H1 (cell line): ENCODE measurements at regions not wholly inside any gene's neighbourhood (a gene's known extent, or its start where the extent isn't known, plus 50 kb on each side); places are given as distances from the start of the nearest gene placed in this dataset.

Source experiments
- CTCF ChIA-PET: fragments of 300-600 bp; sonication (Branson Sonifier 250); formaldehyde crosslinking; loops from one replicate; lab custom pipeline; 2021; ENCODE audit not compliant: partially characterized antibody; lab: Charles Lee
- POLR2A ChIA-PET: fragments of 300-600 bp; sonication (Branson Sonifier 250); formaldehyde crosslinking; loops from one replicate; lab custom pipeline; 2021; ENCODE audit warnings: inconsistent platforms; ENCODE audit not compliant: partially characterized antibody; lab: Charles Lee
- DNase-seq, 2 experiments: peaks; one replicate each; pipeline versions ENCODE4 v3.0.0 to v3.0.0-alpha.2; 2010 to 2022; ENCODE audit warnings: low spot score in 2 of 2, low read depth in 1 of 2, mixed read lengths in 1 of 2
- FAIRE-seq: peaks from 2 replicates; lab custom pipeline; 2011; peaks lifted over from hg19 to GRCh38; lab: Jason Lieb, UNC
- H2AFZ ChIP-seq: 2 replicates; pipeline ENCODE4 v1.8.1; 2012; ENCODE audit warnings: low read length, inconsistent platforms
- H2AK5ac ChIP-seq: 2 replicates; pipeline ENCODE4 v1.6.1; 2013; ENCODE audit warnings: low read depth, low read length
- H2BK120ac ChIP-seq: replicated peaks from 2 replicates; pipeline ENCODE3; 2013; ENCODE audit warnings: low read depth, low read length, inconsistent platforms
- H2BK12ac ChIP-seq: 2 replicates; pipeline ENCODE4 v1.6.1; 2013; ENCODE audit warnings: low read depth, low read length
- H2BK15ac ChIP-seq: 2 replicates; pipeline ENCODE4 v1.6.1; 2013; ENCODE audit warnings: low read length
- H2BK20ac ChIP-seq: 2 replicates; pipeline ENCODE4 v1.6.1; 2013; ENCODE audit warnings: low read length
- H2BK5ac ChIP-seq: 2 replicates; pipeline ENCODE4 v1.6.1; 2013; ENCODE audit warnings: low read depth, low read length
- H3K14ac ChIP-seq: 2 replicates; pipeline ENCODE4 v1.6.1; 2013; ENCODE audit warnings: inconsistent platforms; ENCODE audit not compliant: insufficient read length
- H3K18ac ChIP-seq: 2 replicates; pipeline ENCODE4 v1.6.1; 2013; ENCODE audit warnings: low read length; ENCODE audit errors: extremely low read depth
- H3K23ac ChIP-seq: 2 replicates; pipeline ENCODE4 v1.6.1; 2013; ENCODE audit warnings: inconsistent platforms; ENCODE audit not compliant: insufficient read length
- H3K23me2 ChIP-seq: 2 replicates; pipeline ENCODE4 v1.6.1; 2013; ENCODE audit warnings: low read depth, low read length
- H3K27ac ChIP-seq: 2 replicates; pipeline ENCODE4 v1.6.1; 2011; ENCODE audit warnings: low read depth, low read length, inconsistent platforms
- H3K27me3 ChIP-seq, 4 experiments: replicated peaks in 1 of 4; 1 replicate in 1 of 4; 2 replicates in 3 of 4; pipeline versions ENCODE4 v1.6.1 to v1.8.1; 2011 to 2013; ENCODE audit warnings: low read length in 3 of 4, mild to moderate bottlenecking in 3 of 4, inconsistent platforms in 2 of 4, mixed read lengths in 2 of 4, moderate library complexity in 1 of 4; ENCODE audit not compliant: control insufficient read depth in 3 of 4, insufficient read depth in 3 of 4; ENCODE audit errors: extremely low read depth in 1 of 4
- H3K36me3 ChIP-seq, 4 experiments: 2 replicates each; pipeline versions ENCODE4 v1.6.1 to v1.8.1; 2011 to 2013; ENCODE audit warnings: mild to moderate bottlenecking in 4 of 4, low read length in 3 of 4, moderate library complexity in 2 of 4, control low read depth in 1 of 4, inconsistent platforms in 1 of 4; ENCODE audit not compliant: insufficient read depth in 4 of 4, control insufficient read depth in 2 of 4
- H3K4ac ChIP-seq: replicated peaks from 2 replicates; pipeline ENCODE3; 2013; ENCODE audit warnings: low read length, low read depth, mixed read lengths, inconsistent platforms; ENCODE audit not compliant: insufficient read length
- H3K4me1 ChIP-seq, 4 experiments: replicated peaks in 1 of 4; 1 replicate in 1 of 4; 2 replicates in 3 of 4; pipeline versions ENCODE4 v1.6.1 to v1.8.1; 2011 to 2013; ENCODE audit warnings: low read length in 3 of 4, inconsistent platforms in 2 of 4, mixed read lengths in 1 of 4; ENCODE audit not compliant: insufficient read depth in 4 of 4, control insufficient read depth in 3 of 4
- H3K4me2 ChIP-seq, 2 experiments: 2 replicates each; pipeline versions ENCODE4 v1.6.1 to v1.8.1; 2011 to 2013; ENCODE audit warnings: low read depth in 2 of 2, low read length in 2 of 2, control low read depth in 1 of 2, inconsistent platforms in 1 of 2, mild to moderate bottlenecking in 1 of 2; ENCODE audit not compliant: insufficient read depth in 1 of 2
- H3K4me3 ChIP-seq, 4 experiments: fragments of 200-600, 300-600 bp in 1 of 4; sonication (generic), shearing (Covaris generic), sonication (Bioruptor Twin) in 1 of 4; 2 replicates each; pipeline versions ENCODE4 v1.5.1 to v1.8.1; 2011 to 2016; ENCODE audit warnings: low read length in 4 of 4, low read depth in 3 of 4, control low read depth in 2 of 4, inconsistent platforms in 2 of 4, mild to moderate bottlenecking in 2 of 4, mixed read lengths in 1 of 4, moderate library complexity in 1 of 4; ENCODE audit not compliant: insufficient read depth in 2 of 4; ENCODE audit errors: extremely low read depth in 1 of 4
- H3K56ac ChIP-seq: replicated peaks from 2 replicates; pipeline ENCODE3; 2013; ENCODE audit warnings: low read depth, mild to moderate bottlenecking, mixed read lengths, low read length, inconsistent platforms; ENCODE audit not compliant: insufficient read length
- H3K79me1 ChIP-seq: 2 replicates; pipeline ENCODE4 v1.6.1; 2013; ENCODE audit warnings: low read depth, low read length, control low read depth
- H3K79me2 ChIP-seq, 2 experiments: 2 replicates each; pipeline versions ENCODE4 v1.6.1 to v1.8.1; 2012 to 2013; ENCODE audit warnings: low read length in 2 of 2, mild to moderate bottlenecking in 2 of 2, inconsistent platforms in 1 of 2; ENCODE audit not compliant: insufficient read depth in 2 of 2, control insufficient read depth in 1 of 2
- H3K9ac ChIP-seq, 4 experiments: replicated peaks in 1 of 4; 1 replicate in 1 of 4; 2 replicates in 3 of 4; pipeline versions ENCODE4 v1.6.1 to v1.8.1; 2011 to 2013; ENCODE audit warnings: low read depth in 3 of 4, low read length in 3 of 4, control low read depth in 2 of 4, mild to moderate bottlenecking in 2 of 4, moderate library complexity in 2 of 4, inconsistent platforms in 1 of 4; ENCODE audit errors: extremely low read depth in 1 of 4
- H3K9me3 ChIP-seq, 2 experiments: 2 replicates each; pipeline versions ENCODE4 v1.6.1 to v1.8.1; 2012 to 2013; ENCODE audit warnings: mild to moderate bottlenecking in 2 of 2, moderate library complexity in 2 of 2, control low read depth in 1 of 2, inconsistent platforms in 1 of 2, low read depth in 1 of 2, low read length in 1 of 2, mixed read lengths in 1 of 2; ENCODE audit not compliant: insufficient read depth in 2 of 2
- H4K20me1 ChIP-seq, 2 experiments: replicated peaks in 1 of 2; 2 replicates each; pipeline versions ENCODE3 to v1.8.1; 2011 to 2013; ENCODE audit warnings: inconsistent platforms in 2 of 2, low read length in 2 of 2, mild to moderate bottlenecking in 1 of 2; ENCODE audit not compliant: insufficient read depth in 2 of 2, control insufficient read depth in 1 of 2
- H4K5ac ChIP-seq: 2 replicates; pipeline ENCODE4 v1.6.1; 2013; ENCODE audit warnings: low read length, low read depth, mixed read lengths, inconsistent platforms; ENCODE audit not compliant: insufficient read length
- H4K8ac ChIP-seq: 2 replicates; pipeline ENCODE4 v1.8.0; 2013; ENCODE audit warnings: mild to moderate bottlenecking, moderate library complexity, low read length, inconsistent platforms; ENCODE audit not compliant: insufficient read depth; ENCODE audit errors: extremely low read depth
- H4K91ac ChIP-seq: replicated peaks from 2 replicates; pipeline ENCODE3; 2013; ENCODE audit warnings: low read length, mixed read lengths, inconsistent platforms; ENCODE audit not compliant: insufficient read length
- CHD1 ChIP-seq: IDR thresholded peaks from 2 replicates; pipeline ENCODE4 v1.6.1; 2012; ENCODE audit warnings: low read depth, low read length, improper control_type of control experiment
- EP300 ChIP-seq, 2 experiments: IDR thresholded peaks; 1 replicate in 1 of 2; 2 replicates in 1 of 2; pipeline ENCODE4 v1.6.1; 2011 to 2012; ENCODE audit warnings: low read depth in 2 of 2, low read length in 2 of 2, mild to moderate bottlenecking in 2 of 2, borderline replicate concordance in 1 of 2, inconsistent platforms in 1 of 2, moderate library complexity in 1 of 2
- HDAC2 ChIP-seq, 2 experiments: fragments of 300-600 bp in 1 of 2; sonication (generic) in 1 of 2; IDR thresholded peaks; 2 replicates each; pipeline ENCODE4 v1.6.1; 2011 to 2012; ENCODE audit warnings: low read depth in 2 of 2, low read length in 2 of 2, mild to moderate bottlenecking in 2 of 2, moderate library complexity in 2 of 2, borderline replicate concordance in 1 of 2, inconsistent platforms in 1 of 2
- JUN ChIP-seq: IDR thresholded peaks from 2 replicates; pipeline ENCODE4 v1.6.1; 2011; ENCODE audit warnings: low read depth, mild to moderate bottlenecking, improper control_type of control experiment, low read length
- JUND ChIP-seq: IDR thresholded peaks from 2 replicates; pipeline ENCODE4 v1.6.1; 2011; ENCODE audit warnings: mild to moderate bottlenecking, improper control_type of control experiment, low read length
- MAFK ChIP-seq: IDR thresholded peaks from 2 replicates; pipeline ENCODE4 v1.6.1; 2012; ENCODE audit warnings: low read depth, mild to moderate bottlenecking, improper control_type of control experiment, low read length
- NANOG ChIP-seq: IDR thresholded peaks from 2 replicates; pipeline ENCODE4 v1.6.1; 2011; ENCODE audit warnings: low read length, low read depth, mild to moderate bottlenecking, inconsistent platforms; ENCODE audit not compliant: insufficient read depth, poor library complexity, severe bottlenecking
- POLR2A ChIP-seq, 2 experiments: IDR thresholded peaks; 1 replicate in 1 of 2; 2 replicates in 1 of 2; pipeline ENCODE4 v1.6.1; 2011; ENCODE audit warnings: low read depth in 2 of 2, low read length in 2 of 2, mild to moderate bottlenecking in 2 of 2; ENCODE audit errors: control extremely low read depth in 1 of 2
- RXRA ChIP-seq: IDR thresholded peaks from 2 replicates; pipeline ENCODE4 v1.6.1; 2011; ENCODE audit warnings: low read depth, mild to moderate bottlenecking, low read length, moderate library complexity; ENCODE audit not compliant: insufficient read depth
- SIN3A ChIP-seq, 2 experiments: IDR thresholded peaks in 1 of 2; conservative IDR thresholded peaks in 1 of 2; 2 replicates each; pipeline ENCODE4 v1.6.1; 2011 to 2012; ENCODE audit warnings: low read length in 2 of 2, improper control_type of control experiment in 1 of 2, low read depth in 1 of 2, mild to moderate bottlenecking in 1 of 2
- SP1 ChIP-seq: IDR thresholded peaks from 2 replicates; pipeline ENCODE4 v1.6.1; 2011; ENCODE audit warnings: low read depth, low read length
- SP4 ChIP-seq: IDR thresholded peaks from 2 replicates; pipeline ENCODE4 v1.6.1; 2012; ENCODE audit warnings: low read length, inconsistent platforms
- WGBS, 2 experiments: shearing (Covaris generic) in 1 of 2; methylation state at CpG; one replicate each; pipeline versions ENCODE4 v1.1.6 to v1.1.7; 2013 to 2015; ENCODE audit warnings: low lambda C conversion rate in 2 of 2, mixed read lengths in 2 of 2, inconsistent platforms in 1 of 2, low coverage in 1 of 2, missing lambda C conversion rate in 1 of 2; ENCODE audit not compliant: insufficient replicate concordance in 2 of 2, insufficient coverage in 1 of 2, insufficient read length in 1 of 2; ENCODE audit errors: extremely low coverage in 1 of 2, missing lambda C conversion rate in 1 of 2; 5-methylcytosine and 5-hydroxymethylcytosine counted together
- TF ChIP-seq, protein P1 (sequence below): IDR thresholded peaks from 2 replicates; pipeline ENCODE4 v1.6.1; 2012; ENCODE audit warnings: low read length, inconsistent platforms

DNA sequence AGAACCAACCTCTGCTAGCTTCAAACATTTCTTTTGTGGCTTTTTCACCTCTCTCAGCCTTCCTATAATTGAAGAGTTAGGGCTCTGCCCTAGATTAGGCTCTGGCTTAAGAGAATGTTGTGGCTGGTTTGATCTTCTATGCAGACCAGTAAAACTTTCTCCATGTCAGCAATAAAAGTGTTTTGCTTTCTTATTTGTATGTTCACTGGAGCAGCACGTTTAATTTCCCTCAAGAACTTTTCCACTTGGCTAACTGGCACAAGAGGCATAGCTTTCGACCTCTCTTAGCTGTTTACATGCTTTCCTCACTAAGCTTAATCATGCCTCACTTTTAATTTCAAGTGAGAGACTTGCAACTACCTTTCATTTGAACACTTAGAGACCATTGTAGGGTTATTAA lies 964.7 kb downstream of the ROBO2 start:
- no peak overlapping the region for H2BK120ac ChIP-seq
- no peak overlapping the region for H4K91ac ChIP-seq
- H3K18ac ChIP-seq, result no peak overlapping the region
- no peak overlapping the region for H3K4ac ChIP-seq
- H2BK5ac ChIP-seq, result no peak overlapping the region
- H3K79me2 ChIP-seq, result no peaks in the 10 kb centered on the region
- H3K27me3 ChIP-seq, result no peaks in the 10 kb centered on the region
- FAIRE-seq (no peak), DNase-seq (no peak)
- H2AFZ ChIP-seq, result no peak overlapping the region
- H3K4me1 ChIP-seq, result no peaks in the 10 kb centered on the region
- H2BK12ac ChIP-seq, result no peak overlapping the region
- CTCF ChIA-PET, result interaction anchor here (0.8 kb wide), 1 partner anchor 9 kb away, joined by 3 read pairs; no protein-coding TSS in a partner anchor
- no peak overlapping the region for H3K4me2 ChIP-seq
- POLR2A ChIA-PET, result no interaction called here
- no peaks in the 10 kb centered on the region for H3K79me1 ChIP-seq
- H2BK20ac ChIP-seq, result no peak overlapping the region
- H3K9ac ChIP-seq, result no peak overlapping the region
- no peak overlapping the region for H2AK5ac ChIP-seq
- H3K23ac ChIP-seq, result no peak overlapping the region
- H4K8ac ChIP-seq, result no peak overlapping the region
- WGBS, 2 experiments, result 93% methylated on average over 2 of the region's 2 CpGs; no CpG with 5 or more reads in 1 of the 2 experiments
- no peak overlapping the region for H2BK15ac ChIP-seq
- no peak overlapping the region for H3K56ac ChIP-seq
- H3K14ac ChIP-seq, result no peak overlapping the region
- H3K36me3 ChIP-seq, result no peaks in the 10 kb centered on the region
- H3K23me2 ChIP-seq, result no peaks in the 10 kb centered on the region
- no peak overlapping the region for H4K5ac ChIP-seq
- no peak overlapping the region for H3K27ac ChIP-seq
- no peaks in the 10 kb centered on the region for H4K20me1 ChIP-seq
- H3K4me3 ChIP-seq, result no peak overlapping the region
- H3K9me3 ChIP-seq, result no peaks in the 10 kb centered on the region
- TF ChIP-seq POLR2A (IDR thresholded peaks at IDR 0.05; ENCODE audit: control extremely low read depth in 1 of 2, low read depth in 2 of 2, low read length in 2 of 2) (no peak), MAFK (no peak), JUN (no peak), SIN3A (conservative IDR thresholded peaks at IDR 0.05 in 1 of 2, IDR thresholded peaks at IDR 0.05 in 1 of 2; ENCODE audit: low read depth in 1 of 2, low read length in 2 of 2) (no peak), NANOG (no peak), HDAC2 (IDR thresholded peaks at IDR 0.05; ENCODE audit: borderline replicate concordance in 1 of 2, low read depth in 2 of 2, low read length in 2 of 2) (no peak), RXRA (no peak), SP4 (no peak), EP300 (IDR thresholded peaks at IDR 0.05; ENCODE audit: borderline replicate concordance in 1 of 2, low read depth in 2 of 2, low read length in 2 of 2) (no peak), SP1 (no peak), JUND (no peak), CHD1 (no peak)
- TF ChIP-seq, protein P1, sequence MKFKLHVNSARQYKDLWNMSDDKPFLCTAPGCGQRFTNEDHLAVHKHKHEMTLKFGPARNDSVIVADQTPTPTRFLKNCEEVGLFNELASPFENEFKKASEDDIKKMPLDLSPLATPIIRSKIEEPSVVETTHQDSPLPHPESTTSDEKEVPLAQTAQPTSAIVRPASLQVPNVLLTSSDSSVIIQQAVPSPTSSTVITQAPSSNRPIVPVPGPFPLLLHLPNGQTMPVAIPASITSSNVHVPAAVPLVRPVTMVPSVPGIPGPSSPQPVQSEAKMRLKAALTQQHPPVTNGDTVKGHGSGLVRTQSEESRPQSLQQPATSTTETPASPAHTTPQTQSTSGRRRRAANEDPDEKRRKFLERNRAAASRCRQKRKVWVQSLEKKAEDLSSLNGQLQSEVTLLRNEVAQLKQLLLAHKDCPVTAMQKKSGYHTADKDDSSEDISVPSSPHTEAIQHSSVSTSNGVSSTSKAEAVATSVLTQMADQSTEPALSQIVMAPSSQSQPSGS, result no peak
